Naive thymus-derived CD4-positive, alpha-beta T cell (primary cell): ENCODE measurements at regions not wholly inside any gene's neighbourhood (a gene's known extent, or its start where the extent isn't known, plus 50 kb on each side); places are given as distances from the start of the nearest gene placed in this dataset.

Experiments
- ATAC-seq: fragments of 150-1000 bp; cut with Tn5 transposase; 2 replicates; pipeline ENCODE4 v1.10.0; 2021; ENCODE audit warnings: mild to moderate bottlenecking, moderate library complexity
- CTCF ChIA-PET: fragments of 350-600 bp; sonication (Branson Sonifier 250); formaldehyde crosslinking; loops from one replicate; lab custom pipeline; 2021; ENCODE audit warnings: antibody characterized with exemption; lab: Charles Lee
- POLR2A ChIA-PET: fragments of 350-600 bp; sonication (Branson Sonifier 250); formaldehyde crosslinking; loops from one replicate; lab custom pipeline; 2021; ENCODE audit warnings: antibody characterized with exemption, inconsistent platforms; lab: Charles Lee
- DNase-seq, 9 donors: peaks; one replicate each; pipeline versions ENCODE4 v3.0.0 to v3.0.0-alpha.2; 2020 to 2022; ENCODE audit warnings: mixed read lengths in 1 of 9
- H3K27ac ChIP-seq: one replicate; pipeline ENCODE4 v1.7.0; 2013; ENCODE audit warnings: mild to moderate bottlenecking, low read depth, low read length, moderate library complexity
- H3K27me3 ChIP-seq, 2 donors: one replicate each; pipeline ENCODE4 v1.7.0; 2013; ENCODE audit warnings: low read length in 2 of 2, mild to moderate bottlenecking in 2 of 2, moderate library complexity in 2 of 2; ENCODE audit not compliant: control insufficient read depth in 2 of 2, insufficient read depth in 2 of 2
- H3K36me3 ChIP-seq, 3 experiments: 1 replicate in 2 of 3; 2 replicates in 1 of 3; pipeline ENCODE4 v1.7.0; 2013; ENCODE audit warnings: low read length in 3 of 3, mild to moderate bottlenecking in 3 of 3, moderate library complexity in 1 of 3; ENCODE audit not compliant: insufficient read depth in 3 of 3, control insufficient read depth in 2 of 3
- H3K4me1 ChIP-seq, 2 donors: one replicate each; pipeline ENCODE4 v1.7.0; 2013; ENCODE audit warnings: low read length in 2 of 2, mild to moderate bottlenecking in 2 of 2, moderate library complexity in 1 of 2; ENCODE audit not compliant: control insufficient read depth in 2 of 2, insufficient read depth in 2 of 2
- H3K4me3 ChIP-seq: 2 replicates; pipeline ENCODE4 v1.7.0; 2013; ENCODE audit warnings: mild to moderate bottlenecking, low read length
- H3K9me3 ChIP-seq, 3 experiments: 1 replicate in 2 of 3; 2 replicates in 1 of 3; pipeline ENCODE4 v1.7.0; 2013; ENCODE audit warnings: low read length in 3 of 3; ENCODE audit not compliant: control insufficient read depth in 2 of 3
- H3K27ac Mint-ChIP-seq, 9 donors: one replicate each; pipeline ENCODE4 v1.8.0; 2020 to 2022; ENCODE audit warnings: mixed read lengths in 9 of 9, mild to moderate bottlenecking in 8 of 9, moderate library complexity in 5 of 9, inconsistent platforms in 2 of 9
- H3K27me3 Mint-ChIP-seq, 5 donors: one replicate each; pipeline ENCODE4 v1.8.0; 2021 to 2022; ENCODE audit warnings: mixed read lengths in 5 of 5, mild to moderate bottlenecking in 1 of 5
- H3K36me3 Mint-ChIP-seq, 5 donors: one replicate each; pipeline ENCODE4 v1.8.0; 2020 to 2022; ENCODE audit warnings: mixed read lengths in 5 of 5, mild to moderate bottlenecking in 3 of 5, inconsistent platforms in 1 of 5
- H3K4me1 Mint-ChIP-seq, 7 donors: one replicate each; pipeline ENCODE4 v1.8.0; 2020 to 2022; ENCODE audit warnings: mixed read lengths in 7 of 7, mild to moderate bottlenecking in 3 of 7, inconsistent platforms in 1 of 7
- H3K4me3 Mint-ChIP-seq, 10 donors: one replicate each; pipeline ENCODE4 v1.8.0; 2020 to 2022; ENCODE audit warnings: mild to moderate bottlenecking in 10 of 10, mixed read lengths in 10 of 10, moderate library complexity in 6 of 10, inconsistent platforms in 2 of 10
- H3K9me3 Mint-ChIP-seq, 11 donors: one replicate each; pipeline ENCODE4 v1.8.0; 2020 to 2022; ENCODE audit warnings: mixed read lengths in 11 of 11, mild to moderate bottlenecking in 4 of 11, inconsistent platforms in 1 of 11, moderate library complexity in 1 of 11
- intact Hi-C, 2 donors: fragments of 100-400 bp; cut with micrococcal nuclease; formaldehyde crosslinking; loops; one replicate each; pipeline ENCODE4 v1.15.1; 2023

DNA sequence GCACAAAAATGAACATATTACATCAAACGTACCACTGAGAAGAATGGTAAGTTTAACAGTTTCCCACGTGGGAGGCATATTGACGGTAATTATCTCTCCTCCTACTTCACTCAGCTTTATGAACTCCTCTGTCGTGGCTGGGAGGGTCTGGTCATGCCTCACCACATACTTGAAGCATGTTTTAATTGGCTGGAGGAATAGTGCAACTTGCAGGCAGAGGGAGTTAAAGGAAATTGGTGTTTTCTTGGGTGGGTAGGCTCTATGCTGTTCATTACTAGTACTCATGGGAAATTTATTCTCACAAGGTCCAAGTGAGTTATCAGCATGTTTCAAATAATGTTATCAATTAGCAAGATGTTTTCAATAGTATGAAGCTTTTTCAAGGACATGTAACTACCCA, 767.0 kb downstream of the PLCL1 start:
- no peaks in the 10 kb centered on the region for H3K27me3 ChIP-seq
- H3K27ac Mint-ChIP-seq = no peak overlapping the region
- ChIA-PET POLR2A (no interaction called here), CTCF (no interaction called here)
- no peaks in the 10 kb centered on the region for H3K9me3 ChIP-seq
- ATAC-seq (no peak), DNase-seq (no peak)
- H3K36me3 ChIP-seq = no peaks in the 10 kb centered on the region
- H3K4me3 Mint-ChIP-seq = no peak overlapping the region
- H3K4me1 ChIP-seq = no peaks in the 10 kb centered on the region
- peaks cover 0 to 7% (median 2%) of the 10 kb centered on the region in 11 donors for H3K9me3 Mint-ChIP-seq
- H3K27ac ChIP-seq = no peak overlapping the region
- intact Hi-C loops = no loop called here
- no peaks in the 10 kb centered on the region for H3K36me3 Mint-ChIP-seq
- H3K27me3 Mint-ChIP-seq = no peaks in the 10 kb centered on the region
- no peak overlapping the region for H3K4me3 ChIP-seq
- H3K4me1 Mint-ChIP-seq = no peaks in the 10 kb centered on the region

DNA sequence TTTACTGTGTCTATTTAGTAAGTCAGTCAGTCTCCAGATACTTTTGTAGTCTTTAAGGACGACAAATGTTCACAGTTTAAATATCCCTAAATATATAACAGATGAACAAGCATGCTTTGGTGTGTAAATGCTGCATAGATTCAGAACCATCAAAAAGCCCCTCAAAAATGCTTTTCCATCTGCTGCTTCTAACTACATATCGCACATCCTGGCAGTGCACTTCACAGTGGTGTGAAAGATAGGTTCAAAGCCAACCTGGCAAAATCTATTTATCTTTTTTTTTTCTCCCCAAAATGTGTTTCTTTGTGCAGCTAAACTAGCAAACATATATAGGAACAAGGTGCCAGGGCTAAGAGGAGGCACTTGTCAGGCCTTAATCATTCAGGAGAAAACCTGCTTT, 753.8 kb downstream of the PLCL1 start:
- peaks cover 0 to 30% (median 9%) of the 10 kb centered on the region in 11 donors for H3K9me3 Mint-ChIP-seq
- Histone ChIP-seq H3K27me3 (no peaks in the 10 kb centered on the region), H3K4me1 (no peaks in the 10 kb centered on the region), H3K27ac (no peak overlapping the region), H3K4me3 (no peak overlapping the region), H3K9me3 (no peaks in the 10 kb centered on the region), H3K36me3 (no peaks in the 10 kb centered on the region)
- ChIA-PET POLR2A (no interaction called here), CTCF (no interaction called here)
- H3K27me3 Mint-ChIP-seq = no peaks in the 10 kb centered on the region
- ATAC-seq (no peak), DNase-seq (no peak)
- no peak overlapping the region for H3K27ac Mint-ChIP-seq
- intact Hi-C loops = no loop called here
- H3K36me3 Mint-ChIP-seq = no peaks in the 10 kb centered on the region
- no peak overlapping the region for H3K4me3 Mint-ChIP-seq
- H3K4me1 Mint-ChIP-seq = no peaks in the 10 kb centered on the region

DNA sequence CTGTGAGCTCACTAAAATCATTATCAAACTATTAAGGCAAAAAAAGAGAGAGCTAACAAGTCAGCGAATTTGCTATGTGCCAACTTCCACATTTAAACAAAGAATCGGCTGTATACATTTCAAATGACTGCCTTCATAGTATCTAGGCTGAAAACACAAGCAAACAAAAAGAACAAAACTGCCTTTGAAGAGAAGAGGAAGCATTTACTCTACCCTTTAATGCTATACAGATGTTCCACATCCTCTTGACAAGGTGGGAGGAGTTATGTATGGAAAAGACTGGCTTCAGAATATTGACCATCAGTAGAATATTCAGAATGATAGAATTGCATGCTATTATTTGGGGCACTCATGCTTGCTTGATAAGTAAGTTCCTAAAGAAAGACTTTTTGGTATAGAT, 741.7 kb downstream of the PLCL1 start:
- Histone ChIP-seq H3K4me3 (no peak overlapping the region), H3K4me1 (no peaks in the 10 kb centered on the region), H3K36me3 (no peaks in the 10 kb centered on the region), H3K27ac (no peak overlapping the region), H3K27me3 (no peaks in the 10 kb centered on the region), H3K9me3 (no peaks in the 10 kb centered on the region)
- ATAC-seq (no peak), DNase-seq (no peak)
- POLR2A ChIA-PET = no interaction called here
- peaks cover 0 to 2% (median 0%) of the 10 kb centered on the region in 11 donors for H3K9me3 Mint-ChIP-seq
- H3K4me3 Mint-ChIP-seq = no peak overlapping the region
- no peaks in the 10 kb centered on the region for H3K36me3 Mint-ChIP-seq
- H3K4me1 Mint-ChIP-seq = no peaks in the 10 kb centered on the region
- CTCF ChIA-PET = no interaction called here
- H3K27ac Mint-ChIP-seq = no peak overlapping the region
- intact Hi-C loops = no loop called here
- H3K27me3 Mint-ChIP-seq = peaks cover 0 to 4% (median 0%) of the 10 kb centered on the region in 5 donors

DNA sequence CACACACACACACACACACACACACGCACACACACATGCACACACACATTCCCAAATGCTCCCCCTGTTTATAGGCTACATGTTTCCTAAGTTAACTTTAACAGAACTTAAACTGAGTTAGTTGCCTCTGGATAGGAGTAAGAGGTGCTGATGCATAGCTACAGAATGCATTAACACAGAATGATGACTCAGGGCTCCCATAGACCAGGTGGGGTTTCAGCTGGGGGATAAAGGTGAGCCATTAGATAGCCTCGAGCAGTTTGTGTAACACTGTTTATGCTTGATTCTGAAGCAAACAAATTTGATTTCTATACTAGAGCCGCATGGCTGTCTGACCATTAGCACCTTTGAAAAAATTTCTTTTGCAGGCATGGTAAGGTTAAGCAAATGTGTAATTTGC, 741.0 kb downstream of the PLCL1 start:
- no peak overlapping the region for H3K27ac ChIP-seq
- no peak overlapping the region for H3K4me3 ChIP-seq
- H3K36me3 ChIP-seq = no peaks in the 10 kb centered on the region
- Mint-ChIP-seq H3K4me3 (no peak overlapping the region), H3K27me3 (peaks cover 0 to 8% (median 0%) of the 10 kb centered on the region in 5 donors), H3K9me3 (peaks cover 0 to 3% (median 0%) of the 10 kb centered on the region in 11 donors), H3K4me1 (no peaks in the 10 kb centered on the region), H3K36me3 (no peaks in the 10 kb centered on the region), H3K27ac (no peak overlapping the region)
- ChIA-PET CTCF (no interaction called here), POLR2A (no interaction called here)
- no peak for ATAC-seq
- no peaks in the 10 kb centered on the region for H3K27me3 ChIP-seq
- intact Hi-C loops = no loop called here
- H3K9me3 ChIP-seq = no peaks in the 10 kb centered on the region
- DNase-seq = no peak
- no peaks in the 10 kb centered on the region for H3K4me1 ChIP-seq

DNA sequence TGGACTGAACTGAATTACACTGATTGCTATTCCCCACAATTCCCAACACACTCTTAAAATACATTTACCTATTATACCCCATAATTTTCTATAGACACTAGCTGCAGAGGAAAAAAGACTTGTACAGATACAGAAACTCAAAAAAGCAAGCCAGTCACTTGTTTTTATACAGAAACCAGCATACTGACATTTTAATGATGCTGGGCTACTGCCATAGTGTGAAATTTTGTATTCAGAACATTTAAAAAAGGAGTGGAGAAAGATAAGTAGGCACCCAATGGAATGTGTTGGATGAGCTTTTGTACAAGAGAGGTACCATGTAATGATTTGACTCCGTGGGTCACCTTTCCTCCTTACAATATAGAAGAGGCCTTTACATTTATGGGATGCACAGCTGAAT, 740.1 kb downstream of the PLCL1 start:
- DNase-seq (no peak), ATAC-seq (no peak)
- Histone ChIP-seq H3K27ac (no peak overlapping the region), H3K27me3 (no peaks in the 10 kb centered on the region), H3K4me1 (no peaks in the 10 kb centered on the region), H3K9me3 (no peaks in the 10 kb centered on the region), H3K4me3 (no peak overlapping the region), H3K36me3 (no peaks in the 10 kb centered on the region)
- no peaks in the 10 kb centered on the region for H3K4me1 Mint-ChIP-seq
- peaks cover 0 to 4% (median 0%) of the 10 kb centered on the region in 11 donors for H3K9me3 Mint-ChIP-seq
- ChIA-PET POLR2A (no interaction called here), CTCF (no interaction called here)
- H3K27me3 Mint-ChIP-seq = peaks cover 0 to 9% (median 0%) of the 10 kb centered on the region in 5 donors
- H3K27ac Mint-ChIP-seq = no peak overlapping the region
- intact Hi-C loops = no loop called here
- H3K4me3 Mint-ChIP-seq = no peak overlapping the region
- H3K36me3 Mint-ChIP-seq = no peaks in the 10 kb centered on the region

DNA sequence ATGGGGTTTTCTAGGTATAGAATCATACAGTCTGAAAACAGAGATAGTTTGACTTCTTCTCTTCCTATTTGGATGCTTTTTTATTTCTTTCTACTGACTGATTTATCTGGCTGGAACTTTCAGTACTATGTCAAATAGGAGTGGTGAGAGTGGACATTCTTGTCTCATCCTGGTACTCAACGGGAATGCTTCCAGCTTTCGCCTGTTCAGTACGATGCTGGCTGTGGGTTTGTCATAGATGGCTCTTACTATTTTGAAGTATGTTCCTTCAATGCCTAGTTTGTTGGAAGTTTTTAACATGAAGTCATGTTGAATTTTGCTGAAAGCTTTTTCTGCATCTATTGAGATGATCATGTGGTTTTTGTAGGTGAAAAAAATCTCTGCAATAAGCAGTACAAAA, 730.4 kb downstream of the PLCL1 start:
- CTCF ChIA-PET = no interaction called here
- H3K27ac ChIP-seq = no peak overlapping the region
- H3K4me1 ChIP-seq = no peaks in the 10 kb centered on the region
- H3K36me3 ChIP-seq = no peaks in the 10 kb centered on the region
- H3K9me3 Mint-ChIP-seq = peaks cover 0 to 3% (median 0%) of the 10 kb centered on the region in 11 donors
- H3K4me1 Mint-ChIP-seq = no peaks in the 10 kb centered on the region
- no peaks in the 10 kb centered on the region for H3K27me3 ChIP-seq
- intact Hi-C loops = no loop called here
- H3K9me3 ChIP-seq = no peaks in the 10 kb centered on the region
- no peak overlapping the region for H3K4me3 Mint-ChIP-seq
- no peak overlapping the region for H3K27ac Mint-ChIP-seq
- no peaks in the 10 kb centered on the region for H3K27me3 Mint-ChIP-seq
- POLR2A ChIA-PET = no interaction called here
- H3K36me3 Mint-ChIP-seq = no peaks in the 10 kb centered on the region
- ATAC-seq (no peak), DNase-seq (no peak)
- H3K4me3 ChIP-seq = no peak overlapping the region

DNA sequence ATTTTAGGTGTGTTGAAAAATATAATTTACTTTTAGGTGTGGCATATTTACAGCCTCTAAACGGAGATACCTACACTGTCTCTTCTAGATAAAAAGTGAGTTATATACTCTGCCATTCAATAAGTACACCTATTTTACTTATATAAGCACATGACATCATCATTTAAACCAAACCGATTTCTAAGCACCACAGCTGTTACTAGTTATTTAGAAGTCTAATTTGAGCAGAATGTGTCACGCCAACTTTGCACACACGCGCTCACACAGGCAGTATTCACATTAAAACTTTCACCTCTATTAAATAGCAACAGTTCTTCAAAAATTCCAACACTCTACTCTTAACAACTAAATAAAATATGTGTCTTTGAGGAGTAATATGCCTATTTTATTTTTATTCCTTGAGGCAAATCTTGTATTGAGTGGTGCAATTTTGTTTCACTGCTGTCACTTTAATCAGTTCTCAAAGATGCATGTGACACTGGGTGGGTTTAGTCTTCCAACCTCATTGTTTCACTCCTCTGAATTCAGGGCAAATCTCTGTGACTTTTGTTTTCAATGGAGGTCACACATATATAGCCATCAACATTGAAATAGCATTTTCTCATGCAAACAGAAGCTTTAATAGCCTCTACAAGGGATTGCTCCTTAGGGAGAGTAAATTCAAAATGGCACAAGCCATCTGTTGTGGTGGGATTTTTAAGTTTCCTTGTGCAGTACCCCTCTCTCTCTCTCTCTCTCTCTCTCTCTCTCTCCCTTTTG, 721.0 kb downstream of the PLCL1 start:
- ChIA-PET CTCF (no interaction called here), POLR2A (no interaction called here)
- H3K9me3 Mint-ChIP-seq = peaks cover 0 to 4% (median 0%) of the 10 kb centered on the region in 11 donors
- DNase-seq (no peak), ATAC-seq (no peak)
- H3K27me3 ChIP-seq = no peaks in the 10 kb centered on the region
- no peak overlapping the region for H3K4me3 Mint-ChIP-seq
- no peaks in the 10 kb centered on the region for H3K4me1 ChIP-seq
- intact Hi-C loops = no loop called here
- no peaks in the 10 kb centered on the region for H3K4me1 Mint-ChIP-seq
- no peaks in the 10 kb centered on the region for H3K9me3 ChIP-seq
- H3K27ac ChIP-seq = no peak overlapping the region
- H3K27ac Mint-ChIP-seq = no peak overlapping the region
- H3K4me3 ChIP-seq = no peak overlapping the region
- H3K36me3 ChIP-seq = no peaks in the 10 kb centered on the region
- H3K27me3 Mint-ChIP-seq = peaks cover 0 to 3% (median 0%) of the 10 kb centered on the region in 5 donors
- H3K36me3 Mint-ChIP-seq = no peaks in the 10 kb centered on the region
